ENCODE measurements at regions not wholly inside any gene's neighbourhood (a gene's known extent, or its start where the extent isn't known, plus 50 kb on each side); places are given as distances from the start of the nearest gene placed in this dataset.

GRCh38 chr4:63786171-63786570 is 623.1 kb downstream of the TECRL start:
- POLR2A ChIA-PET: no interaction called here

GRCh38 chr4:63784822-63785221 is 624.4 kb downstream of the TECRL start:
- no peak overlapping the region for H3K4me3 ChIP-seq (ENCODE audit: low read depth in 2 of 2, low read length in 2 of 2)
- no peaks in the 10 kb centered on the region for H3K9me3 ChIP-seq (ENCODE audit: control insufficient read depth, insufficient read depth, low read depth, low read length)
- CTCF ChIA-PET: no interaction called here
- DNase-seq (ENCODE audit: low read depth, low spot score) (no peak), ATAC-seq (no peak)
- POLR2A ChIA-PET: no interaction called here
- no TSS peak for BruUV-seq (replicated peaks)
- H3K27ac ChIP-seq (ENCODE audit: low read length): no peak overlapping the region
- TF ChIP-seq CTCF (IDR thresholded peaks at IDR 0.05): no peak
- TF ChIP-seq, protein P1, sequence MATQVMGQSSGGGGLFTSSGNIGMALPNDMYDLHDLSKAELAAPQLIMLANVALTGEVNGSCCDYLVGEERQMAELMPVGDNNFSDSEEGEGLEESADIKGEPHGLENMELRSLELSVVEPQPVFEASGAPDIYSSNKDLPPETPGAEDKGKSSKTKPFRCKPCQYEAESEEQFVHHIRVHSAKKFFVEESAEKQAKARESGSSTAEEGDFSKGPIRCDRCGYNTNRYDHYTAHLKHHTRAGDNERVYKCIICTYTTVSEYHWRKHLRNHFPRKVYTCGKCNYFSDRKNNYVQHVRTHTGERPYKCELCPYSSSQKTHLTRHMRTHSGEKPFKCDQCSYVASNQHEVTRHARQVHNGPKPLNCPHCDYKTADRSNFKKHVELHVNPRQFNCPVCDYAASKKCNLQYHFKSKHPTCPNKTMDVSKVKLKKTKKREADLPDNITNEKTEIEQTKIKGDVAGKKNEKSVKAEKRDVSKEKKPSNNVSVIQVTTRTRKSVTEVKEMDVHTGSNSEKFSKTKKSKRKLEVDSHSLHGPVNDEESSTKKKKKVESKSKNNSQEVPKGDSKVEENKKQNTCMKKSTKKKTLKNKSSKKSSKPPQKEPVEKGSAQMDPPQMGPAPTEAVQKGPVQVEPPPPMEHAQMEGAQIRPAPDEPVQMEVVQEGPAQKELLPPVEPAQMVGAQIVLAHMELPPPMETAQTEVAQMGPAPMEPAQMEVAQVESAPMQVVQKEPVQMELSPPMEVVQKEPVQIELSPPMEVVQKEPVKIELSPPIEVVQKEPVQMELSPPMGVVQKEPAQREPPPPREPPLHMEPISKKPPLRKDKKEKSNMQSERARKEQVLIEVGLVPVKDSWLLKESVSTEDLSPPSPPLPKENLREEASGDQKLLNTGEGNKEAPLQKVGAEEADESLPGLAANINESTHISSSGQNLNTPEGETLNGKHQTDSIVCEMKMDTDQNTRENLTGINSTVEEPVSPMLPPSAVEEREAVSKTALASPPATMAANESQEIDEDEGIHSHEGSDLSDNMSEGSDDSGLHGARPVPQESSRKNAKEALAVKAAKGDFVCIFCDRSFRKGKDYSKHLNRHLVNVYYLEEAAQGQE (IDR thresholded peaks at IDR 0.05; ENCODE audit: insufficient read depth in 1 of 2, low read depth in 2 of 2, low read length in 1 of 2): no peak
- no peak for TF ChIP-seq TCF7L2 (IDR thresholded peaks at IDR 0.05; ENCODE audit: low read depth, low read length)
- no peak for TF ChIP-seq POLR2AphosphoS5 (IDR thresholded peaks at IDR 0.05; ENCODE audit: low read depth, low read length)
- TF ChIP-seq SIN3A (IDR thresholded peaks at IDR 0.05; ENCODE audit: borderline replicate concordance, insufficient read depth, low read depth, low read length): no peak
- no peaks in the 10 kb centered on the region for H3K4me1 ChIP-seq (ENCODE audit: control insufficient read depth, insufficient read depth, low read length)
- intact Hi-C loops (cut with micrococcal nuclease; ENCODE audit: unreplicated experiment): no loop called here
- in situ Hi-C loops (cut with HindIII; ENCODE audit: low pct_unique_long_range_greater_than_20kb, low sequenced_read_pairs): no loop called here
- H3K27me3 ChIP-seq (ENCODE audit: control insufficient read depth, insufficient read depth, low read length): no peaks in the 10 kb centered on the region
- no peaks in the 10 kb centered on the region for H3K36me3 ChIP-seq (ENCODE audit: control insufficient read depth, insufficient read depth, low read length)

More at GRCh38 chr4:63786171-63786570, 623.1 kb downstream of the TECRL start:
- DNase-seq (ENCODE audit: low read depth, low spot score) (no peak), ATAC-seq (no peak)
- no peak overlapping the region for H3K27ac ChIP-seq (ENCODE audit: low read length)
- H3K9me3 ChIP-seq (ENCODE audit: control insufficient read depth, insufficient read depth, low read depth, low read length): no peaks in the 10 kb centered on the region
- H3K4me1 ChIP-seq (ENCODE audit: control insufficient read depth, insufficient read depth, low read length): no peaks in the 10 kb centered on the region
- no peaks in the 10 kb centered on the region for H3K36me3 ChIP-seq (ENCODE audit: control insufficient read depth, insufficient read depth, low read length)
- intact Hi-C loops (cut with micrococcal nuclease; ENCODE audit: unreplicated experiment) (no loop called here), in situ Hi-C loops (cut with HindIII; ENCODE audit: low pct_unique_long_range_greater_than_20kb, low sequenced_read_pairs) (no loop called here)
- H3K27me3 ChIP-seq (ENCODE audit: control insufficient read depth, insufficient read depth, low read length): no peaks in the 10 kb centered on the region
- no peak for TF ChIP-seq CTCF (IDR thresholded peaks at IDR 0.05)
- no peak for TF ChIP-seq SIN3A (IDR thresholded peaks at IDR 0.05; ENCODE audit: borderline replicate concordance, insufficient read depth, low read depth, low read length)
- TF ChIP-seq POLR2AphosphoS5 (IDR thresholded peaks at IDR 0.05; ENCODE audit: low read depth, low read length): no peak
- TF ChIP-seq, protein P1 (IDR thresholded peaks at IDR 0.05; ENCODE audit: insufficient read depth in 1 of 2, low read depth in 2 of 2, low read length in 1 of 2): no peak
- no peak for TF ChIP-seq TCF7L2 (IDR thresholded peaks at IDR 0.05; ENCODE audit: low read depth, low read length)
- no peak overlapping the region for H3K4me3 ChIP-seq (ENCODE audit: low read depth in 2 of 2, low read length in 2 of 2)
- no TSS peak for BruUV-seq (replicated peaks)
- CTCF ChIA-PET: no interaction called here

Measured in Panc1 (cell line).